Activated naive CD8-positive, alpha-beta T cell treated with anti-CD3 and anti-CD28 coated beads, Interleukin-2, amount 10 ng/mL, durations not matched to agents 7 days and 5 days (primary cell): ENCODE measurements at regions not wholly inside any gene's neighbourhood (a gene's known extent, or its start where the extent isn't known, plus 50 kb on each side); places are given as distances from the start of the nearest gene placed in this dataset.
A peak's percentile ranks its signal among the peaks of the same experiment; 100 is the strongest.

ENCODE experiments used
- ATAC-seq: fragments of 150-1000 bp; cut with Tn5 transposase; one replicate; pipeline ENCODE4 v1.10.0; 2021; ENCODE audit warnings: low read depth, moderate library complexity
- POLR2A ChIA-PET: fragments of 350-600 bp; sonication (Branson Sonifier 250); formaldehyde crosslinking; loops from one replicate; lab custom pipeline; 2021; ENCODE audit warnings: antibody characterized with exemption; lab: Charles Lee
- DNase-seq: peaks from one replicate; pipeline ENCODE4 v3.0.0; 2021
- H3K27ac Mint-ChIP-seq: one replicate; pipeline ENCODE4 v1.8.0; 2022; ENCODE audit warnings: mild to moderate bottlenecking, mixed read lengths
- H3K27me3 Mint-ChIP-seq: one replicate; pipeline ENCODE4 v1.8.0; 2022; ENCODE audit warnings: mild to moderate bottlenecking, moderate library complexity, mixed read lengths
- H3K36me3 Mint-ChIP-seq: one replicate; pipeline ENCODE4 v1.8.0; 2021; ENCODE audit warnings: mild to moderate bottlenecking, mixed read lengths
- H3K4me1 Mint-ChIP-seq: one replicate; pipeline ENCODE4 v1.8.0; 2021; ENCODE audit warnings: mixed read lengths
- H3K4me3 Mint-ChIP-seq: one replicate; pipeline ENCODE4 v1.8.0; 2022; ENCODE audit warnings: mild to moderate bottlenecking, moderate library complexity, mixed read lengths
- H3K9me3 Mint-ChIP-seq: one replicate; pipeline ENCODE4 v1.8.0; 2021; ENCODE audit warnings: mixed read lengths

- Mint-ChIP-seq H3K4me1 (peaks cover 5% of the 10 kb centered on the region), H3K27ac (no peak overlapping the region), H3K27me3 (peaks cover 15% of the 10 kb centered on the region), H3K4me3 (no peak overlapping the region), H3K36me3 (no peaks in the 10 kb centered on the region), H3K9me3 (peaks cover 1% of the 10 kb centered on the region)
- POLR2A ChIA-PET, result no interaction called here
- no peak for DNase-seq
- ATAC-seq, result no peak
Measured at GRCh38 chr7:131903315-131903714, 346.9 kb upstream of the PODXL start.

- ATAC-seq, result no peak
- Mint-ChIP-seq H3K9me3 (no peaks in the 10 kb centered on the region), H3K4me3 (no peak overlapping the region), H3K27me3 (peaks cover 8% of the 10 kb centered on the region), H3K4me1 (peaks cover 6% of the 10 kb centered on the region), H3K36me3 (no peaks in the 10 kb centered on the region), H3K27ac (no peak overlapping the region)
- POLR2A ChIA-PET, result no interaction called here
- DNase-seq, result no peak
Measured at GRCh38 chr7:131900785-131901287, 344.4 kb upstream of the PODXL start.

- ATAC-seq, result no peak
- POLR2A ChIA-PET, result no interaction called here
- H3K9me3 Mint-ChIP-seq, result no peaks in the 10 kb centered on the region
- DNase-seq, result no peak
- peaks cover 8% of the 10 kb centered on the region for H3K27me3 Mint-ChIP-seq
- no peak overlapping the region for H3K4me3 Mint-ChIP-seq
- no peaks in the 10 kb centered on the region for H3K36me3 Mint-ChIP-seq
- H3K4me1 Mint-ChIP-seq, result peaks cover 6% of the 10 kb centered on the region
- no peak overlapping the region for H3K27ac Mint-ChIP-seq
Measured at GRCh38 chr7:131899271-131900030, 343.0 kb upstream of the PODXL start.

GRCh38 chr7:131898418-131898817, 342.0 kb upstream of the PODXL start:
- POLR2A ChIA-PET, result no interaction called here
- H3K36me3 Mint-ChIP-seq, result no peaks in the 10 kb centered on the region
- peaks cover 8% of the 10 kb centered on the region for H3K27me3 Mint-ChIP-seq
- DNase-seq (no peak), ATAC-seq (peak; percentile 18)
- H3K4me1 Mint-ChIP-seq, result peaks cover 6% of the 10 kb centered on the region
- H3K27ac Mint-ChIP-seq, result no peak overlapping the region
- H3K4me3 Mint-ChIP-seq, result no peak overlapping the region
- H3K9me3 Mint-ChIP-seq, result no peaks in the 10 kb centered on the region

- POLR2A ChIA-PET, result no interaction called here
Measured at GRCh38 chr7:131897790-131898165, 341.4 kb upstream of the PODXL start.

DNA sequence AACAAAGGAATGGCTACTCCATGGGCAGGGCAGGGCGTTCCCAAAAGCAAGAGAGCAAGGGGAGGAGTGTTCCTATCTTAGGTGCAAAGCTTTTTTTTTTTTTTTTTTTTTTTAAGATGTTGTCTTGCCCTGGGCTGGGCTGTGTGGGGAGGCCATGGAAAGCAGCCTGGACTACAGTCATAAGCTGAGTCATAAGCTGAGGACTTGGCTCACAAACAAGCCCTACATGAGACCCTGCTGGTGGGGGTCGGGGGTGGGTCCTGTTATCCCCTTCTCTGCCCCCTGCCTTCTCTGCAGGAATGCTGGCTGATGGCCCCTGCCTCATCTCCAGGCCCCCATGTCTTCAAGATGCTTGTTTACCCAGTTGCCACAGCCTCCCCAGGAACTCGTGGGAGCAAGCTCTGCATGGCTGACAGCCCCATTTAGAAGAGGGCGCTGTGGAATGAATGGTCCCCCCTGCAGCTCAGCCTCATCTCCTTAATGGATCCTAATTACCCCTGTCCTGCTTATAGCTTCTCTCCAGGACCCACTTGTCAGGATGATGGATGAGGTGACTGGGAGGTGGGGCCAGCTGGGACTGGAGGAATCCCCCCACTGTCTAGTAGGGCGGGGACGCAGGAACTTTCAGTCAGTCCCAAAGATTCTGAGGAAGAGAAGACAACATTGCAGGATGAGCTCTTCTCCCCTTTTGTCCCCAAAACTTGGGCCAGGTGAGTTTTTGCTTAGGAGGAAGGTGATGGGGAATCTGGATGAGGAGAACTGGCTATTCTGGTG, 340.8 kb upstream of the PODXL start:
- Mint-ChIP-seq H3K27me3 (peaks cover 9% of the 10 kb centered on the region), H3K4me1 (peaks cover 6% of the 10 kb centered on the region), H3K27ac (no peak overlapping the region), H3K9me3 (no peaks in the 10 kb centered on the region), H3K36me3 (no peaks in the 10 kb centered on the region), H3K4me3 (no peak overlapping the region)
- no peak for DNase-seq
- POLR2A ChIA-PET, result no interaction called here
- ATAC-seq, result no peak

More at GRCh38 chr7:131897790-131898165, 341.4 kb upstream of the PODXL start:
- H3K4me1 Mint-ChIP-seq, result peaks cover 6% of the 10 kb centered on the region
- no peak overlapping the region for H3K4me3 Mint-ChIP-seq
- no peak overlapping the region for H3K27ac Mint-ChIP-seq
- peaks cover 8% of the 10 kb centered on the region for H3K27me3 Mint-ChIP-seq
- no peaks in the 10 kb centered on the region for H3K36me3 Mint-ChIP-seq
- no peaks in the 10 kb centered on the region for H3K9me3 Mint-ChIP-seq
- no peak for ATAC-seq
- no peak for DNase-seq

- Mint-ChIP-seq H3K9me3 (no peaks in the 10 kb centered on the region), H3K27me3 (peaks cover 13% of the 10 kb centered on the region), H3K27ac (no peak overlapping the region), H3K4me1 (peaks cover 6% of the 10 kb centered on the region), H3K36me3 (no peaks in the 10 kb centered on the region), H3K4me3 (no peak overlapping the region)
- no peak for DNase-seq
- POLR2A ChIA-PET, result no interaction called here
- ATAC-seq, result no peak
Measured at GRCh38 chr7:131896165-131896863, 339.9 kb upstream of the PODXL start.

DNA sequence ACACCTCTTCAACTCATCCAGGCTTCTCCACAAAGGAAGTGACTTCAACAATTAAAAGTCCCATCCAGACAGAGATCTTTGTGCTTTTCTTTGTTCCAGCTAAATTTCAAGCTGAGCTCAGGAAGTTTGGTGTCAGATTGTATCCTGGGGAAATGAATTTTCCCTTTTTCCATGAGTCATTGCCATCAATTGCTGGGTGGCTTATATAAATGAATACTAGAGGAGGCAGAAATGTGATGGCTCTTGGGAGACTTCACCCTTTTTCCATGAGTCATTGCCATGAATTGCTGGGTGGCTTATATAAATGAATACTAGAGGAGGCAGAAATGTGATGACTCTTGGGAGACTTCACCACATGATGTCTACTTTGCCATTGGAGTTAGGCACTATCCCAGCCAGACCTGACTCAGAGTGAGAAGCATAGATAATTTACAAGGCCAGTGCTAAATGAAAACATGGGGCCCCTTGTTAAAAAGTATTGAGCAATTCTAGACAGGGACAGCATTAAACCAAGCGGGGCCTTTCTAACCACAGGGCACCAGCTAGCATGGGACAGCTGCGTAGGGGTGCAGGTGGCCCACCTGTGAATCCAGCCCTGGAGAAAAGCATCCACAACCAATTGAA, 339.2 kb upstream of the PODXL start:
- POLR2A ChIA-PET, result no interaction called here
- H3K27me3 Mint-ChIP-seq, result peaks cover 11% of the 10 kb centered on the region
- H3K4me3 Mint-ChIP-seq, result no peak overlapping the region
- ATAC-seq, result no peak
- H3K27ac Mint-ChIP-seq, result no peak overlapping the region
- H3K9me3 Mint-ChIP-seq, result no peaks in the 10 kb centered on the region
- H3K4me1 Mint-ChIP-seq, result peaks cover 6% of the 10 kb centered on the region
- no peaks in the 10 kb centered on the region for H3K36me3 Mint-ChIP-seq
- DNase-seq, result no peak

DNA sequence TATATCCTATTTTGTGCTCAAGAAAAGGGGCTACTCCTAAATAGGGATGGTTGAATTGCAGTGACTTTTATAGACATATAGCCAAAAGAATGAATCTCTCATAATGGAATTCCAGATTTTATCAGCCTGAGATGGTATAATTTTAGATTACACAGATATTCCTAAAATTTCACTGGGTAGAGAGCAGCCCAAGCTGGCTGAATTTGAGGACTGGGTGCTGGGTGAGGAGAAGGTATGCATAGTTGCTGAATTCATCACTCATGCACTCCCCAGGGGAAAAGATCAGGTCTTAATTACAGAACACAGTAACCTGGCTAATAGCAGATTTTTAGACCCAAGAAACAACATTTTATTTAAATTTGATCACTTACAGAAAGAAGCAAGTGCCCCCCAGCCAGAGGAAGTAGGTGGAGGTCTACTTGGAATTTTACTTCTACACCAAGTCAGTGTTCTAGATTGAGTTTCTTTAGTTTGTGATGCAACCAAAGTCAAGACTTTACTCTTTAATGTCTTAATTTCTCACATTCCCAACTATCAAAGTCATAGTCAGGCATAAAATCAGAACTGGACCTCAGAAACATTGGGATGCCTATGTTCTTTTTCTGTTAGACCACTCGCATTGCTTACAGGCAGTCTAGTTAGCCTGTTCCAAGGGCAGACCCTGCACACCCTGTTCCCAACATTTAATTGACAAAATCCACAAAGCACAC, 337.4 kb upstream of the PODXL start:
- no peak overlapping the region for H3K27ac Mint-ChIP-seq
- POLR2A ChIA-PET, result no interaction called here
- H3K9me3 Mint-ChIP-seq, result no peaks in the 10 kb centered on the region
- ATAC-seq (no peak), DNase-seq (no peak)
- peaks cover 11% of the 10 kb centered on the region for H3K27me3 Mint-ChIP-seq
- H3K4me3 Mint-ChIP-seq, result no peak overlapping the region
- H3K36me3 Mint-ChIP-seq, result no peaks in the 10 kb centered on the region
- peaks cover 5% of the 10 kb centered on the region for H3K4me1 Mint-ChIP-seq

DNA sequence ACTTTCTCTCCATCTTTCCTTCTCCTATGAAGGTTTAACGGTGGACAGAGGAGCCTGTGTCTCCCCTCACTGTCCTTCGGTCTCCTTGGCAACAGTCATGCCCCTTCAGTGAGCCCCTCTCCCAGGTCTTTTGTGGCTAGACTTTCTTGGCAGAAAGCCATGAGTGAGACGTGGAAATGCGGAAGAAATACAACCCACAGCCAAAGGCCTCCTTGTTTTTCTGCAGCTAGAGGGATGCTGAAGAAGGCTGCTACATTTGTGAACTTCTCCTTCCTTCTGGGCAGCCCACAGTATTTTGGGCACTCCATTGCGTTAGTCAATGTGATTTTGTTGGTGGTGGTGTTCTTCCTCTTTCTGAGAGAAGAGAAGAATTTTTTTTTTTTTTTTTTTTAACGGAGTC, 333.7 kb upstream of the PODXL start:
- no peak overlapping the region for H3K27ac Mint-ChIP-seq
- H3K36me3 Mint-ChIP-seq, result no peaks in the 10 kb centered on the region
- DNase-seq, result no peak
- POLR2A ChIA-PET, result no interaction called here
- H3K27me3 Mint-ChIP-seq, result peaks cover 5% of the 10 kb centered on the region
- no peak for ATAC-seq
- H3K4me3 Mint-ChIP-seq, result no peak overlapping the region
- no peaks in the 10 kb centered on the region for H3K4me1 Mint-ChIP-seq
- H3K9me3 Mint-ChIP-seq, result peaks cover 4% of the 10 kb centered on the region

DNA sequence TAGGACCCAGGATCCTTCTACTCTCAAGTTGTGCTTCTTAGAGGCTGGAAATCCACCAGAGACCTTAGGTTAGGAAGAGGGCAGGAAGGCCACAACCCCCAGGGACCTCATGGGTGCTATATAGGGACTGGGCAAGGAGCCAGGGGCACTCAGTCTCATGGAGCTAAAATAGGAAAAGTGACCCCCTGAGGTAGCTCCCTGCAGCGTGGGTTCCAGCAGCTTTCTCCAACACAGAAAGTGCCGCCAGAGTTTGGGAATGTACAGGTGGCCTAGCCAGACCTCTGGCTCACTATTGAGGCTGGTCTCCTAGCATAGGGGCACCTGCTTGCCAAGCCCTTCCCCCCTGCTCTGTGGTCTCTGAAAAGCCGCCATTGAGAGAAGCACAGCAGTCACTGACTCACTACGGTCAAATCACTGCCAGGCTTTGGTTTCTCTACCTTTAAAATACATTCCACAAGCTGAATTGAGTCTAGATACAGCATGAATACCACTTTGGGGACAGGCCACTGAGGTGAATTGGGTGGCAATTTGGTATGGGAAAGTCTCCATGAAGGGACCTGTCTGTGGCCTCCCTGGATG, 333.2 kb upstream of the PODXL start:
- POLR2A ChIA-PET, result no interaction called here
- no peak for DNase-seq
- no peak for ATAC-seq
- peaks cover 5% of the 10 kb centered on the region for H3K27me3 Mint-ChIP-seq
- peaks cover 4% of the 10 kb centered on the region for H3K9me3 Mint-ChIP-seq
- no peaks in the 10 kb centered on the region for H3K36me3 Mint-ChIP-seq
- H3K4me1 Mint-ChIP-seq, result no peaks in the 10 kb centered on the region
- no peak overlapping the region for H3K4me3 Mint-ChIP-seq
- no peak overlapping the region for H3K27ac Mint-ChIP-seq

GRCh38 chr7:131883769-131884168, 327.3 kb upstream of the PODXL start:
- H3K36me3 Mint-ChIP-seq, result no peaks in the 10 kb centered on the region
- peaks cover 4% of the 10 kb centered on the region for H3K9me3 Mint-ChIP-seq
- DNase-seq (no peak), ATAC-seq (no peak)
- POLR2A ChIA-PET, result no interaction called here
- H3K27me3 Mint-ChIP-seq, result peaks cover 6% of the 10 kb centered on the region
- H3K27ac Mint-ChIP-seq, result no peak overlapping the region
- H3K4me3 Mint-ChIP-seq, result no peak overlapping the region
- no peaks in the 10 kb centered on the region for H3K4me1 Mint-ChIP-seq
